ENCODE measurements at regions not wholly inside any gene's neighbourhood (a gene's known extent, or its start where the extent isn't known, plus 50 kb on each side); places are given as distances from the start of the nearest gene placed in this dataset.

- TF ChIP-seq SUZ12 (IDR thresholded peaks at IDR 0.05; ENCODE audit: extremely low read depth, insufficient read depth, insufficient read length) (no peak), YY1 (IDR thresholded peaks at IDR 0.05; ENCODE audit: insufficient read depth, insufficient read length) (no peak), ZNF274 (IDR thresholded peaks at IDR 0.05; ENCODE audit: low read depth, low read length) (no peak)
- DNase-seq (ENCODE audit: low read depth, low spot score): no peak
- Histone ChIP-seq H3K9me3 (ENCODE audit: insufficient read depth, low read length) (peaks cover 23% of the 10 kb centered on the region; the same call in 1 of the 2 replicates), H3K4me1 (ENCODE audit: insufficient read depth, insufficient read length) (no peaks in the 10 kb centered on the region), H3K27me3 (ENCODE audit: insufficient read depth, insufficient read length) (no peaks in the 10 kb centered on the region), H3K9ac (ENCODE audit: insufficient read length, low read depth) (no peak overlapping the region), H3K36me3 (ENCODE audit: insufficient read depth, insufficient read length, low read length) (no peaks in the 10 kb centered on the region), H3K4me3 (ENCODE audit: insufficient read length, low read depth) (no peak overlapping the region)
Measured at GRCh38 chr2:106708209-106708608, 177.8 kb downstream of the ST6GAL2 start.

GRCh38 chr2:106709229-106709628 is 176.7 kb downstream of the ST6GAL2 start:
- no peak overlapping the region for H3K4me3 ChIP-seq (ENCODE audit: insufficient read length, low read depth)
- no peaks in the 10 kb centered on the region for H3K27me3 ChIP-seq (ENCODE audit: insufficient read depth, insufficient read length)
- H3K9me3 ChIP-seq (ENCODE audit: insufficient read depth, low read length): peaks cover 27% of the 10 kb centered on the region; the same call in 1 of the 2 replicates
- H3K4me1 ChIP-seq (ENCODE audit: insufficient read depth, insufficient read length): no peaks in the 10 kb centered on the region
- no peaks in the 10 kb centered on the region for H3K36me3 ChIP-seq (ENCODE audit: insufficient read depth, insufficient read length, low read length)
- H3K9ac ChIP-seq (ENCODE audit: insufficient read length, low read depth): no peak overlapping the region
- DNase-seq (ENCODE audit: low read depth, low spot score): no peak
- TF ChIP-seq YY1 (IDR thresholded peaks at IDR 0.05; ENCODE audit: insufficient read depth, insufficient read length): no peak

- no peak for TF ChIP-seq ZNF274 (IDR thresholded peaks at IDR 0.05; ENCODE audit: low read depth, low read length)
- TF ChIP-seq SUZ12 (IDR thresholded peaks at IDR 0.05; ENCODE audit: extremely low read depth, insufficient read depth, insufficient read length): no peak
- TF ChIP-seq YY1 (IDR thresholded peaks at IDR 0.05; ENCODE audit: insufficient read depth, insufficient read length): no peak
- Histone ChIP-seq H3K36me3 (ENCODE audit: insufficient read depth, insufficient read length, low read length) (no peaks in the 10 kb centered on the region), H3K27me3 (ENCODE audit: insufficient read depth, insufficient read length) (no peaks in the 10 kb centered on the region), H3K9ac (ENCODE audit: insufficient read length, low read depth) (no peak overlapping the region), H3K4me1 (ENCODE audit: insufficient read depth, insufficient read length) (no peaks in the 10 kb centered on the region), H3K4me3 (ENCODE audit: insufficient read length, low read depth) (no peak overlapping the region), H3K9me3 (ENCODE audit: insufficient read depth, low read length) (peaks cover 10% of the 10 kb centered on the region; the same call in 1 of the 2 replicates)
- DNase-seq (ENCODE audit: low read depth, low spot score): no peak
Measured at GRCh38 chr2:106719222-106719621, 166.7 kb downstream of the ST6GAL2 start.

GRCh38 chr2:106720026-106720425 is 165.9 kb downstream of the ST6GAL2 start:
- no peak for TF ChIP-seq YY1 (IDR thresholded peaks at IDR 0.05; ENCODE audit: insufficient read depth, insufficient read length)
- TF ChIP-seq SUZ12 (IDR thresholded peaks at IDR 0.05; ENCODE audit: extremely low read depth, insufficient read depth, insufficient read length): no peak
- TF ChIP-seq ZNF274 (IDR thresholded peaks at IDR 0.05; ENCODE audit: low read depth, low read length): no peak
- H3K27me3 ChIP-seq (ENCODE audit: insufficient read depth, insufficient read length): no peaks in the 10 kb centered on the region
- H3K4me3 ChIP-seq (ENCODE audit: insufficient read length, low read depth): no peak overlapping the region
- no peak for DNase-seq (ENCODE audit: low read depth, low spot score)
- no peaks in the 10 kb centered on the region for H3K36me3 ChIP-seq (ENCODE audit: insufficient read depth, insufficient read length, low read length)
- H3K4me1 ChIP-seq (ENCODE audit: insufficient read depth, insufficient read length): no peaks in the 10 kb centered on the region
- H3K9ac ChIP-seq (ENCODE audit: insufficient read length, low read depth): no peak overlapping the region
- peaks cover 4% of the 10 kb centered on the region; the same call in 1 of the 2 replicates for H3K9me3 ChIP-seq (ENCODE audit: insufficient read depth, low read length)

- no peak for DNase-seq (ENCODE audit: low read depth, low spot score)
- TF ChIP-seq YY1 (IDR thresholded peaks at IDR 0.05; ENCODE audit: insufficient read depth, insufficient read length) (no peak), ZNF274 (IDR thresholded peaks at IDR 0.05; ENCODE audit: low read depth, low read length) (no peak), SUZ12 (IDR thresholded peaks at IDR 0.05; ENCODE audit: extremely low read depth, insufficient read depth, insufficient read length) (no peak)
- H3K4me3 ChIP-seq (ENCODE audit: insufficient read length, low read depth): no peak overlapping the region
- no peak overlapping the region for H3K9ac ChIP-seq (ENCODE audit: insufficient read length, low read depth)
- peaks cover 9% of the 10 kb centered on the region; the same call in 1 of the 2 replicates for H3K9me3 ChIP-seq (ENCODE audit: insufficient read depth, low read length)
- no peaks in the 10 kb centered on the region for H3K4me1 ChIP-seq (ENCODE audit: insufficient read depth, insufficient read length)
- H3K36me3 ChIP-seq (ENCODE audit: insufficient read depth, insufficient read length, low read length): no peaks in the 10 kb centered on the region
- H3K27me3 ChIP-seq (ENCODE audit: insufficient read depth, insufficient read length): peaks cover 21% of the 10 kb centered on the region
Measured at GRCh38 chr2:106724301-106724794, 161.6 kb downstream of the ST6GAL2 start.

GRCh38 chr2:106734165-106734564 is 151.8 kb downstream of the ST6GAL2 start:
- H3K9ac ChIP-seq (ENCODE audit: insufficient read length, low read depth): no peak overlapping the region
- H3K36me3 ChIP-seq (ENCODE audit: insufficient read depth, insufficient read length, low read length): no peaks in the 10 kb centered on the region
- DNase-seq (ENCODE audit: low read depth, low spot score): peak; percentile 30
- peaks cover 41% of the 10 kb centered on the region for H3K9me3 ChIP-seq (ENCODE audit: insufficient read depth, low read length)
- H3K27me3 ChIP-seq (ENCODE audit: insufficient read depth, insufficient read length): peaks cover 77% of the 10 kb centered on the region
- peaks cover 6% of the 10 kb centered on the region for H3K4me1 ChIP-seq (ENCODE audit: insufficient read depth, insufficient read length)
- no peak overlapping the region for H3K4me3 ChIP-seq (ENCODE audit: insufficient read length, low read depth)
- TF ChIP-seq YY1 (IDR thresholded peaks at IDR 0.05; ENCODE audit: insufficient read depth, insufficient read length) (no peak), SUZ12 (IDR thresholded peaks at IDR 0.05; ENCODE audit: extremely low read depth, insufficient read depth, insufficient read length) (no peak), ZNF274 (IDR thresholded peaks at IDR 0.05; ENCODE audit: low read depth, low read length) (no peak)

GRCh38 chr2:106735807-106736206 is 150.2 kb downstream of the ST6GAL2 start:
- Histone ChIP-seq H3K9ac (ENCODE audit: insufficient read length, low read depth) (no peak overlapping the region), H3K36me3 (ENCODE audit: insufficient read depth, insufficient read length, low read length) (no peaks in the 10 kb centered on the region), H3K4me3 (ENCODE audit: insufficient read length, low read depth) (no peak overlapping the region), H3K4me1 (ENCODE audit: insufficient read depth, insufficient read length) (peaks cover 6% of the 10 kb centered on the region), H3K27me3 (ENCODE audit: insufficient read depth, insufficient read length) (peaks cover 60% of the 10 kb centered on the region), H3K9me3 (ENCODE audit: insufficient read depth, low read length) (peaks cover 41% of the 10 kb centered on the region)
- no peak for DNase-seq (ENCODE audit: low read depth, low spot score)
- TF ChIP-seq YY1 (IDR thresholded peaks at IDR 0.05; ENCODE audit: insufficient read depth, insufficient read length): no peak

GRCh38 chr2:106736221-106736620 is 149.7 kb downstream of the ST6GAL2 start:
- Histone ChIP-seq H3K4me1 (ENCODE audit: insufficient read depth, insufficient read length) (peaks cover 6% of the 10 kb centered on the region), H3K27me3 (ENCODE audit: insufficient read depth, insufficient read length) (peaks cover 57% of the 10 kb centered on the region), H3K9ac (ENCODE audit: insufficient read length, low read depth) (no peak overlapping the region), H3K36me3 (ENCODE audit: insufficient read depth, insufficient read length, low read length) (no peaks in the 10 kb centered on the region), H3K9me3 (ENCODE audit: insufficient read depth, low read length) (peaks cover 44% of the 10 kb centered on the region), H3K4me3 (ENCODE audit: insufficient read length, low read depth) (no peak overlapping the region)
- no peak for DNase-seq (ENCODE audit: low read depth, low spot score)
- no peak for TF ChIP-seq YY1 (IDR thresholded peaks at IDR 0.05; ENCODE audit: insufficient read depth, insufficient read length)
- no peak for TF ChIP-seq SUZ12 (IDR thresholded peaks at IDR 0.05; ENCODE audit: extremely low read depth, insufficient read depth, insufficient read length)
- no peak for TF ChIP-seq ZNF274 (IDR thresholded peaks at IDR 0.05; ENCODE audit: low read depth, low read length)

Data from NT2/D1 (cell line).